ENCODE measurements at regions not wholly inside any gene's neighbourhood (a gene's known extent, or its start where the extent isn't known, plus 50 kb on each side); places are given as distances from the start of the nearest gene placed in this dataset.

- H3K9me3 Mint-ChIP-seq (ENCODE audit: low read depth), result peaks cover 6% of the 10 kb centered on the region
- H3K4me1 Mint-ChIP-seq (ENCODE audit: low read depth), result no peaks in the 10 kb centered on the region
- DNase-seq (ENCODE audit: low spot score, unreplicated experiment), result no peak
- H3K27ac Mint-ChIP-seq, result no peak overlapping the region
- no peaks in the 10 kb centered on the region for H3K27me3 Mint-ChIP-seq
- TF ChIP-seq CTCF (IDR thresholded peaks at IDR 0.05; ENCODE audit: unreplicated experiment), result no peak
- H3K4me3 Mint-ChIP-seq (ENCODE audit: low read depth), result no peak overlapping the region
- H3K36me3 Mint-ChIP-seq (ENCODE audit: insufficient read depth), result peaks cover 17% of the 10 kb centered on the region
Measured at GRCh38 chr6:22194188-22194921, 102.5 kb downstream of the PRL start.

GRCh38 chr6:22199771-22200170 lies 97.1 kb downstream of the PRL start:
- H3K9me3 Mint-ChIP-seq (ENCODE audit: low read depth), result peaks cover 6% of the 10 kb centered on the region
- no peaks in the 10 kb centered on the region for H3K4me1 Mint-ChIP-seq (ENCODE audit: low read depth)
- no peak overlapping the region for H3K4me3 Mint-ChIP-seq (ENCODE audit: low read depth)
- DNase-seq (ENCODE audit: low spot score, unreplicated experiment), result no peak
- H3K36me3 Mint-ChIP-seq (ENCODE audit: insufficient read depth), result peaks cover 12% of the 10 kb centered on the region
- no peak overlapping the region for H3K27ac Mint-ChIP-seq
- H3K27me3 Mint-ChIP-seq, result no peaks in the 10 kb centered on the region
- TF ChIP-seq CTCF (IDR thresholded peaks at IDR 0.05; ENCODE audit: unreplicated experiment), result no peak

- H3K36me3 Mint-ChIP-seq (ENCODE audit: insufficient read depth), result peaks cover 4% of the 10 kb centered on the region
- no peak for DNase-seq (ENCODE audit: low spot score, unreplicated experiment)
- H3K27me3 Mint-ChIP-seq, result no peaks in the 10 kb centered on the region
- no peak for TF ChIP-seq CTCF (IDR thresholded peaks at IDR 0.05; ENCODE audit: unreplicated experiment)
- H3K9me3 Mint-ChIP-seq (ENCODE audit: low read depth), result no peaks in the 10 kb centered on the region
- H3K4me3 Mint-ChIP-seq (ENCODE audit: low read depth), result no peak overlapping the region
- H3K27ac Mint-ChIP-seq, result no peak overlapping the region
- H3K4me1 Mint-ChIP-seq (ENCODE audit: low read depth), result no peaks in the 10 kb centered on the region
Measured at GRCh38 chr6:22204153-22204552, 92.7 kb downstream of the PRL start.

GRCh38 chr6:22205266-22205665 lies 91.6 kb downstream of the PRL start:
- TF ChIP-seq CTCF (IDR thresholded peaks at IDR 0.05; ENCODE audit: unreplicated experiment), result no peak
- peaks cover 4% of the 10 kb centered on the region for H3K36me3 Mint-ChIP-seq (ENCODE audit: insufficient read depth)
- no peak overlapping the region for H3K4me3 Mint-ChIP-seq (ENCODE audit: low read depth)

GRCh38 chr6:22206106-22206505 lies 90.7 kb downstream of the PRL start:
- DNase-seq (ENCODE audit: low spot score, unreplicated experiment), result no peak
- H3K36me3 Mint-ChIP-seq (ENCODE audit: insufficient read depth), result peaks cover 4% of the 10 kb centered on the region
- H3K4me1 Mint-ChIP-seq (ENCODE audit: low read depth), result no peaks in the 10 kb centered on the region
- no peak overlapping the region for H3K4me3 Mint-ChIP-seq (ENCODE audit: low read depth)
- no peaks in the 10 kb centered on the region for H3K27me3 Mint-ChIP-seq
- no peak for TF ChIP-seq CTCF (IDR thresholded peaks at IDR 0.05; ENCODE audit: unreplicated experiment)
- H3K27ac Mint-ChIP-seq, result no peak overlapping the region
- no peaks in the 10 kb centered on the region for H3K9me3 Mint-ChIP-seq (ENCODE audit: low read depth)

More at GRCh38 chr6:22205266-22205665, 91.6 kb downstream of the PRL start:
- Mint-ChIP-seq H3K27ac (no peak overlapping the region), H3K4me1 (ENCODE audit: low read depth) (no peaks in the 10 kb centered on the region), H3K9me3 (ENCODE audit: low read depth) (no peaks in the 10 kb centered on the region), H3K27me3 (no peaks in the 10 kb centered on the region)
- DNase-seq (ENCODE audit: low spot score, unreplicated experiment), result no peak
